GM20431 (cell line): ENCODE measurements at regions not wholly inside any gene's neighbourhood (a gene's known extent, or its start where the extent isn't known, plus 50 kb on each side); places are given as distances from the start of the nearest gene placed in this dataset.

Experiments used
- in situ Hi-C: fragments of 300-500 bp; cut with MseI, MboI; formaldehyde crosslinking; loops from one replicate; pipeline ENCODE4 v1.15.0; 2020; ENCODE audit warnings: low sequenced_read_pairs; ENCODE audit not compliant: unreplicated experiment

DNA sequence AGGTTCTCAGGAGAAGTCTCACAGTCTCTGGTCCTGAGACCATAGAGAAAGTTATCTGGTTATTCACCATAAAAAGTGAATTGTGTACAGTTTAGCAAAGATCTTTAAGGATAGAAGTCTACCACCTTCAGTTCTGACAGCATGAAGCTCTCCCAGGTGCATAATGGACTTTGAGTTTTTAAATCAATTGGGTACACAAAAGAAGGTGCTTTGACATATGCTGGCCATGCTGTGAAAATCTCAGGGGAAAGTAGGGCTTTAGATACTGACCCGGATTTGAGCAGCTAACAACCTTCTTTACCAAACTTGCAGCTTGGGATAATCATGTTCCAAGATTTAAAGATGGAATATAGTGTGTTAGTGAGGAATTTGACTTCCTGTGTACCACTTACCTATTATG lies 264.2 kb downstream of the ZSWIM6 start:
- in situ Hi-C loops: no loop called here

DNA sequence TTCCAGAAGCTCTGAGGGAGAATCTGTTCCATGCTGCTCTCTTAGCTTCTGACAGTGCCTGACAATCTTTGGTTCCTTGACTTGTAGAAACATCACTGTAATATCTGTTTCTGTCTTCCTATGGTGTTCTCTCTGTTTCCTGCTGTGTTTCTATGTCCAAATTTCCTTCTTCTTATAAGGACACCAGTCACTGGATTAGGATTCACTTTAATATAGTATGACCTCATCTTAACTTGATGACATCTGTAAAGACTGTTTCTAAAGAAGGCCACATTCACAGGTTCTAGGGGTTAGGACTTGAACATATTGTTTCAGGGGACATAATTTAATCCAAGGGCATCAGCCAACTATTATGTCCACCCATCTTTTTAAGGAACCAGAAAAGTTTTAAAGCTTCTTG lies 265.6 kb downstream of the ZSWIM6 start:
- in situ Hi-C loops: no loop called here

DNA sequence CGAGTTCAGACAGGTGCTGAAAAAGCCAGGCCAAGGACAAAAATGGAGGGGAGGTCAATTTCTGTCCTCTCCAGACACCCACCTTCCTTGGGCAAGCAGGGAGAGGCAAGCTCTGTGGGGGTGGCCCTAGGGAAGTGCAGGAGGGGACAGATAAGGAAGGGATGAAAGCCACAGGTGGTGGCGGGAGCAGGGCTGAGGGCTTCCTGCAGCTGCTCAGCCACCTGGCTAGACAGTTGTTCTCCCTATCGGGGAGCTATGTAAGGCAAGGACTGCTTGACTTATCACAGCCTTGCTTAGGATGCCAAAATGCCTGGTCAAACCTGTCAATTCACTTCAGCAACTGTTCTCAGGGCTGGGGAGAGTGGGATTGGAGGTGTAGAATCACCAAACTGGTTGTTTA lies 266.1 kb downstream of the ZSWIM6 start:
- in situ Hi-C loops: no loop called here

- in situ Hi-C loops: no loop called here
Observed at GRCh38 chr5:61599370-61600122, 267.5 kb downstream of the ZSWIM6 start.

- in situ Hi-C loops: no loop called here
Observed at GRCh38 chr5:61600123-61600444, 268.0 kb downstream of the ZSWIM6 start.

GRCh38 chr5:61600945-61601511 lies 269.0 kb downstream of the ZSWIM6 start:
- in situ Hi-C loops: no loop called here

- in situ Hi-C loops: no loop called here
Observed at GRCh38 chr5:61603211-61603908, 271.3 kb downstream of the ZSWIM6 start.

- in situ Hi-C loops: no loop called here
Observed at GRCh38 chr5:61604076-61605025, 272.3 kb downstream of the ZSWIM6 start.

DNA sequence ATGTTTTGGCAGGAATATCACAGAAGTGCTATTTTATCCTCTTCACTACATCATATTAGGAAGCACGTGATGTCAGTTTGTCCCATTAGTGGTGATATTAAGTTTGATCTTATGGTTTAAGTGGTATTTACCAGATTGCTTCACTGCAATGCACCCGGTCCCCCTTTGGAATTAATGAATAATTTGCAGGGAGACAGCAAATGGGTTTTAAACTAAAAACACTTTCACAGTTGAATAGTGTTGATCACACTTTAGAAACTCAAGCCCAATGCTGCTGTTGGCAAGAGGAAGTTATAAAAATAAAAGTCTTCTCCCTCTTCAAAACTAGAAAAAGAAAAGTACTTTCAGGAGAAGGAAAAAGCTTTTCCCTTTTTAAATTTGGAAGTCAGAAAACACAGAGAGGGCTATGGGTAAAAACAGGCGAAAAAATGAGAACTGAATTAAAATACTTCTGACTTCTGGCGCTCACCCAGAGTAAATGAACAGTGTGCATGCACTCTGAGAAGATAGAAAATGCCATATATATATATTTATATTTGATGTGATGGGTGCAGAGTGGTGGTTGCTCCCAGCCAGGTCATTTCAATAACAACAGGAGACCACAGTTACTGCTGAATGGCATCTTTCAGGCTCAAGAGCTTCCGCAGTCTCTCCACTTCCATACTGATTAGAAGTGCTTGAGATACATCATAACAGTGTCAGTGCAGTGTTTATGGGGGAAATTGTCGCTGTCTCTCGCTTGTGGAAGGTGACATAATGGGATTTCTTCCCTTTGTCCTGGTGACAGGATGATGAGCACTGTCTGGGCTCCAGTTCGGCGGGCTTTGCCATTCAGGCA lies 278.0 kb downstream of the ZSWIM6 start:
- in situ Hi-C loops: no loop called here

- in situ Hi-C loops: no loop called here
Observed at GRCh38 chr5:61610678-61611024, 278.6 kb downstream of the ZSWIM6 start.

DNA sequence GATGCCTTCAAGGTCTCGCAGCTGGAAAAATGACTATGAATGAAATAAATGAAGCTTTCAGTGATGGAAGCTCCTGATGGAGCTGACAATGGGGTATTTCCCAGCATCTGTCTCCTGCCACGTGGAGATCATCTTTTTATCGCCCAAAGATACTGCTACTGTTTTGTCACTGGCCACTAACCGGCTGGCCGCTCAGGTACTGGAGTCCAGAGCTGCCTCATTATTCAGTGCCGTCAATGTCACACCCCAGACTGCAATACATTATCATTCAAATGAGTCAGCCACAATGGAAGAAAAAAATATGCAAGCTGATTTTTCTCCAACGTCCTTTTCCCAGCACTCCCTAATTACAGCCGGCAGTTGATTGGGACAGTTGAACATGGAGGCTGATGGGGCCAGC lies 280.4 kb downstream of the ZSWIM6 start:
- in situ Hi-C loops: no loop called here

DNA sequence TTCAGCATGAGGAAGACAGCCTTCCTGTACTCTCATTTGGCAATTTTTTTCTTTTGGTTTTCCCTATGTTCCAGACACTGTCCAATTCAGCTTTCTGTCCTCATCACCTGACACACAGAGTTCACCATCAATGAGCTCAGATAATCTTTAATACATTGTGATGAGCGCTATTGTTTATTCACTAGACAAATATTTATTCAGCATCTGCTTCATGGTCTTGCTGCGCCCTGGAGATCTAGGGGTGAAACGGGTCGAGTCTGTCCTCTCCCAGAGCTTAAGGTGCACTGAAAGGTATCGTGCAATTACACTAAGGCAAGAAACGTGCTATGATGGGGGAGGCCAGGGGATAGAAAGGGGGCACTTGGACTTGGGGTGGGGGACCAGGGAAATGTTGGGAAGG lies 281.6 kb downstream of the ZSWIM6 start:
- in situ Hi-C loops: no loop called here

DNA sequence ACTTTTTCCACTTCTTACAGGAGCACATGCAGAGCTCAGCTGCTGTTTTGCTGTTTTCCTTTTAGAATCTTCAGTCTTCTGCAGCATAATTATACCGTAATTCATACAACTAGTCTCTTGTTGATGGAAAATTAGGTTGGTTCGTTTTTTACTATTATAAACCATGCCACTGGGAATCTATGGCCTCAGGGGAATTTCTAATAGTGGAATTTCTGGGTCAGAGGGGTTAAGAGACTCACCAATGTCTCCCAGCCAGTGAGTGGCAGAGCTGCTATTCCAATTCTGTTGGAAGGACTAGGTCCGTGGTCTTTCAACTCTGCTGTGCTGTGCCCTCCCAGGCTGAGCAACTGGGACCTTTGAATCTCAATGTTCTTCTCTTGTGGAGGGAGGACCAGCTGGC lies 282.5 kb downstream of the ZSWIM6 start:
- in situ Hi-C loops: no loop called here

- in situ Hi-C loops: no loop called here
Observed at GRCh38 chr5:61617039-61617438, 285.0 kb downstream of the ZSWIM6 start.

GRCh38 chr5:61617995-61618525 lies 286.0 kb downstream of the ZSWIM6 start:
- in situ Hi-C loops: no loop called here

- in situ Hi-C loops: no loop called here
Observed at GRCh38 chr5:61618577-61618976, 286.5 kb downstream of the ZSWIM6 start.

DNA sequence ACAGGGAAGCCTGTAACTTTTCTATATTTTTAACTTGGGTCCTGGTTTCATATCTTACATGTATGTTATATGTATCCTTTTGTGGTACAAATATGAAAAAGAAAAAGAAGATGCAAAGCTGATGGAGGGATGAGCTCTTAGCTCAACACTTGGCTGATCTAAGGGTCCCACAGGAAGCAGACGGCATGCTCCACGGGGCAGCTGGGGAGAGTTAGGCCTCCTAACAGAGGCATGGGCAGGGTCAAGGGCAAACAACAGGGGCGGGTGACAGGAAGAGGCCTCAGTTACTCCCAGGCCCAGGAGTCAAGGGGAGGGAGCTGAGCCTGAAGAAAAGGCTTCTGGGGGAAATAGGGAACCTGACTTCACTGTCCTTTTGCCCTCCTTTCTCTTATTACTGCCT lies 287.2 kb downstream of the ZSWIM6 start:
- in situ Hi-C loops: no loop called here

- in situ Hi-C loops: no loop called here
Observed at GRCh38 chr5:61619777-61620518, 287.9 kb downstream of the ZSWIM6 start.

- in situ Hi-C loops: no loop called here
Observed at GRCh38 chr5:61620699-61621182, 288.7 kb downstream of the ZSWIM6 start.
